GM10248 (cell line): ENCODE measurements at regions not wholly inside any gene's neighbourhood (a gene's known extent, or its start where the extent isn't known, plus 50 kb on each side); places are given as distances from the start of the nearest gene placed in this dataset.
"Not testable (repeated sequence)": the region's sequence is repeated elsewhere in the genome, so short reads cannot be mapped to it uniquely, and the experiment has no call there.

Experiments
- CTCF ChIA-PET: fragments of 300-600 bp; sonication (Branson Sonifier 250); formaldehyde crosslinking; extraction: SDS; loops from one replicate; lab custom pipeline; 2021; ENCODE audit warnings: antibody characterized with exemption; lab: Yijun Ruan, JAX
- POLR2A ChIA-PET: fragments of 350-650 bp; sonication (Branson Sonifier 250); formaldehyde crosslinking; extraction: SDS; loops from one replicate; lab custom pipeline; 2020; ENCODE audit warnings: antibody characterized with exemption; lab: Yijun Ruan, JAX
- DNase-seq: peaks from one replicate; pipeline ENCODE4 v3.0.0; 2012; ENCODE audit errors: extremely low spot score
- TF ChIP-seq, protein P1 (sequence below): IDR thresholded peaks from 2 replicates; pipeline ENCODE4 v1.5.1; 2012; ENCODE audit warnings: mild to moderate bottlenecking, low read depth; ENCODE audit errors: extremely low read depth, missing control alignments, control extremely low read depth

DNA sequence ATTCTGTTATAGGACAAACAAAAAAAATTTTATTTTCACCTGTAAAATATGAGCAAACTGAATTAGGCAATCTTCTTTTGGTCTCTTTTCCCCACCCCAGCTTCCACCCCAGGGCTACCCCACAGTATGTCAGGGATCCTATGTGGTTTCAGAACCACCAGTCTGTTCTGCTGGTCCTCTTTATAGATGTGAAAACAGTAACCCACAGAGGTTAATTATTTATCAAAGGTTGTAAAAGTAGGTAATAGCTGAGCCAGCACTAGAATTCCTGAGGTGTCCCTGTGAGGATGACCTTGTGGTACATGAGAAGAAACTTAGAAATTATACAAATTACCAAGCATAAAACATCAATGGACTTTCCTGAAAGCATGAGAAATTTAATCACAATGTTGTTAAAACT lies 428.7 kb downstream of the CNTNAP4 start:
- ChIA-PET CTCF (no interaction called here), POLR2A (no interaction called here)
- TF ChIP-seq, protein P1, sequence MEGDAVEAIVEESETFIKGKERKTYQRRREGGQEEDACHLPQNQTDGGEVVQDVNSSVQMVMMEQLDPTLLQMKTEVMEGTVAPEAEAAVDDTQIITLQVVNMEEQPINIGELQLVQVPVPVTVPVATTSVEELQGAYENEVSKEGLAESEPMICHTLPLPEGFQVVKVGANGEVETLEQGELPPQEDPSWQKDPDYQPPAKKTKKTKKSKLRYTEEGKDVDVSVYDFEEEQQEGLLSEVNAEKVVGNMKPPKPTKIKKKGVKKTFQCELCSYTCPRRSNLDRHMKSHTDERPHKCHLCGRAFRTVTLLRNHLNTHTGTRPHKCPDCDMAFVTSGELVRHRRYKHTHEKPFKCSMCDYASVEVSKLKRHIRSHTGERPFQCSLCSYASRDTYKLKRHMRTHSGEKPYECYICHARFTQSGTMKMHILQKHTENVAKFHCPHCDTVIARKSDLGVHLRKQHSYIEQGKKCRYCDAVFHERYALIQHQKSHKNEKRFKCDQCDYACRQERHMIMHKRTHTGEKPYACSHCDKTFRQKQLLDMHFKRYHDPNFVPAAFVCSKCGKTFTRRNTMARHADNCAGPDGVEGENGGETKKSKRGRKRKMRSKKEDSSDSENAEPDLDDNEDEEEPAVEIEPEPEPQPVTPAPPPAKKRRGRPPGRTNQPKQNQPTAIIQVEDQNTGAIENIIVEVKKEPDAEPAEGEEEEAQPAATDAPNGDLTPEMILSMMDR = no peak
- DNase-seq = no peak

- ChIA-PET CTCF (no interaction called here), POLR2A (no interaction called here)
- TF ChIP-seq, protein P1 = no peak
- DNase-seq = no peak
Measured at GRCh38 chr16:76713191-76713590, 436.0 kb downstream of the CNTNAP4 start.

DNA sequence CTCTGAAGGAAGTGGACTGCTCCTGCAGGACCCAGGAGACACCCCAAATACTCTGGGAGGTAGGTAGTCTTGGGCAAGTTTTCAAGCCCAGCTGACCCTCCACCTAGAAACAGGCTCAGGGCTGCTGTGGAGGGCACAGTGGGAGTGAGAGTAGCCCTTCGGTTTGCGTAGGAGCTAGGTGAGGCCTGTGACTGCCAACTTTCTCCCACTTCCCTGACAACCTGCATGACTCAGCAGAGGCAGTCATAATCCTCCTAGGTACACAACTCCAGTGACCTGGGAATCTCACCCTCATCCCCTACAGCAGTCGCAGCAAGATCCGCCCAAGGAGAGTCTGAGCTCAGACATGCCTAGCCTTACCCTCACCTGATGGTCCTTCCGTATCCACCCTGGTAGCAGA lies 439.1 kb downstream of the CNTNAP4 start:
- CTCF ChIA-PET = interaction anchor here (0.8 to 1.9 kb wide), 3 partner anchors 16 to 28 kb away, joined by 3 to 6 read pairs (median 4); no protein-coding TSS in a partner anchor
- DNase-seq, POLR2A ChIA-PET: not testable (repeated sequence)

DNA sequence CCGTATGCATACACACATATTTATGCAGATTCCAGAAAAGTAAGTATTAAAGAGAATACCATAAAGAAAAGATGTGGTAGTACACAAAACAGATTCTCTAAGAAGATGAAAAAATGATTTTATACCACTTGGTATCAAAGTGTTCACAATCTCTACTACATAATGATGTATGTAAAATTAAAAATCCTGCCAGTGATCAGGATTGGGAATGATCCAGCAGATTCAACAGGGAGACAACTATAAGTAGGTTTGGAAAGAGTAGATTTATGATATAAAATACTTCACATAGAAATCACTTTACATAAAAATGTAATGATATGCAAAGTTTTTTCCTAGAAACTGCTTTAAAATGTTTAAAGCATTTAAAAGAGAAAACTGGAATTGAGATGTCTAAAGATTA lies 447.0 kb downstream of the CNTNAP4 start:
- TF ChIP-seq, protein P1 = no peak
- POLR2A ChIA-PET = no interaction called here
- no peak for DNase-seq
- CTCF ChIA-PET = interaction anchor here (1.1 kb wide), 1 partner anchor 12 kb away, joined by 4 read pairs; no protein-coding TSS in a partner anchor

DNA sequence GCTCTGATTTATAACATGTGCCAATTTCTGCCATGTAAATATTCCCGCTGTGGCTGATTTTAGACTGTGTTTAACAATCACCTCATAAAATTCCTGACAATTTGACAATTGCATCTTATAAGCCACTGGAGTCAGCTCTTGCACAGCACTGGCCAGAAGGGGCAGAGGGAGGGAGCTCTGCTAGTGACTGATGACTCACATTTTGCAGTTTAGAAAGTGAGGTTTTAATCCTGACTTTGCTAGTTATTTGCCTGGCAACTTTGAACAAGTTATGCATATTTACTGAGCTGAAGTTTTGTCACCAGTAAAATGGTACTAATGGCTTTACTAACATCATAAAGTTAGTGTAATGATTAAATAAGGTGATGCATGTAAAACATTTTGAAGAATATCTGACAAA lies 452.3 kb downstream of the CNTNAP4 start:
- POLR2A ChIA-PET = no interaction called here
- CTCF ChIA-PET = interaction anchor here (1.4 kb wide), 1 partner anchor 9 kb away, joined by 3 read pairs; no protein-coding TSS in a partner anchor
- no peak for DNase-seq
- TF ChIP-seq, protein P1 = no peak

DNA sequence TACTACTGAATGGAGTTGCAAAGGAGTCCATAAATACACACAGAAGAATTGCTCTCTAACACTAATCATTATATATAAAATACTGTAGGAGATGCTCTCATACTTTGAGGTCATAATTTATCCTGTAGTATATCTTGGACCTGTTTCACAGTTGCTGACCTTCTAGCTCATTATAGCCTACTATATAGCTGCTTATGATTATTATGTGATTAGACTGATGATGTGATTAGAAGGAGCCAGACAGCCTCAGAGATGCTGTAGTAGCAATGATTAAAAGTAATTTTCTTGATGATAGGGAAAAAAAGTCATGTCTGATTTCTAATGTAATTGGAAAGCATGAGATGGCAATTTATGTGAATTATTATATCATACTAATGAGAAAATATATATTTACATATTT lies 455.7 kb downstream of the CNTNAP4 start:
- no peak for DNase-seq
- CTCF ChIA-PET = interaction anchor here (1.2 to 1.6 kb wide), 2 partner anchors 9 to 12 kb away, joined by 3 read pairs; no protein-coding TSS in a partner anchor
- TF ChIP-seq, protein P1 = no peak
- POLR2A ChIA-PET = no interaction called here

DNA sequence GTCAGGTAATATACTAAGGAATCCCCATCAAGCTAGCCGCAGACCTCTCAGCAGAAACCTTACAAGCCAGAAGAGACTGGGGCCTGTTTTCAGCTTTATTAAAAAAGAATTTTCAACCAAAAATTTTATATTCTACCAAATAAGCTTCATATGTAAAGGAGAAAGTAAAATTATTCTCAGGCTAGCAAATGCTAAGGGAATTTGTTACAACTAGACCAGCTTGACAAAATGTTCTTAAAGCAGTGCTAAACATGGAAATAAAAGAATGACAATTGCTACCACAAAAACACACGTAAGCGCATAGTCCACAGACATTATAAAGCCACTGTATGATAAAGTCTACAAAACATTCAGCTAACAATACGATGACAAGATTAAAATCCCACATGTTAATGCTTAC lies 449.4 kb upstream of the MON1B start:
- CTCF ChIA-PET = interaction anchor here (0.7 to 1.4 kb wide), 2 partner anchors 9 to 17 kb away, joined by 3 read pairs; no protein-coding TSS in a partner anchor
- POLR2A ChIA-PET = no interaction called here
- TF ChIP-seq, protein P1 = no peak
- no peak for DNase-seq
